GM19397 (cell line): ENCODE measurements at regions not wholly inside any gene's neighbourhood (a gene's known extent, or its start where the extent isn't known, plus 50 kb on each side); places are given as distances from the start of the nearest gene placed in this dataset.

Source experiments
- ATAC-seq: cut with Tn5 transposase; IDR thresholded peaks from one replicate; pipeline ENCODE4 v1.9.1; 2021; ENCODE audit warnings: mild to moderate bottlenecking, moderate library complexity; ENCODE audit not compliant: unreplicated experiment

DNA sequence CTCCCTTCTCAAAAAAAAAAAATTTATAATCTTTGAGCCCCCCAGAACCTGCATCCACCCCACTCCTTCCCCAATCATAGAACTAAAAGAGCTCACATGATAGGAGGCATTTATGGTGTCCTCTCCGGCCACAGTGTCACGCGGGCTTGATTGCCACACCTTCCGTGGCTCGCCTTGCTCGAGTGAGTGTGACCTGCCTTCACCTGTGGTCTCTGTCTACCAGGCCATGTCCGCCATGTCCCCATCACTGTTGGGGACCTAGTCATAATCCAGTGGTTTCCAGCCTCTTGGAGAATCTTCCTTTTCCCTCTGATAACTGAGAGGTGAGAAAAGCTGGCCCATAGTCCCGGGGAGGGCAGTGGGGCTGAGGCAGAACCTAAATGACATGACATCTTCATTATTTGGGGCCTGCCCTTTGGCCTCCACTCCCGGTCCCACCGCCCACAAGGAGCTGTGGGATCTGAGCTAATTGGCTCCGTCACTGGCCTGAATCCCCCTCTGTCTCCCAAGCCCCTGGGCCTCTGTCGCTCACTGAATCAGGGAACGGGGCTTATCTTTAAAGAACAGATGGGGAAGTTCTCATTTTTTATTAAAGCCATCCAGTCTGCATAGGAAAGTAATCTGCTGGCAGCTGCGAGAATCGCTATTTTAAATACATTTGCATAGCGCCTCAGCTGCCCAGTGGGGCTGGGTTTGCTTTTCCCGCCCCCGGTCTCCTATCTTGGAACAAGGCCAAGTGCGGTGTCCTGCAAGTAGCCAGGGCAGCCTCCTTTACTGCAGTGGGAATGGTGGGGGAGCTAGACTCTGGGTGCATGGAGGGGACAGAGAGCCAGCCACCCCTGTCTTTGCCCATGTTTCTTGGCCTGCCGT, 197.6 kb upstream of the PMEPA1 start:
- no peak for ATAC-seq

DNA sequence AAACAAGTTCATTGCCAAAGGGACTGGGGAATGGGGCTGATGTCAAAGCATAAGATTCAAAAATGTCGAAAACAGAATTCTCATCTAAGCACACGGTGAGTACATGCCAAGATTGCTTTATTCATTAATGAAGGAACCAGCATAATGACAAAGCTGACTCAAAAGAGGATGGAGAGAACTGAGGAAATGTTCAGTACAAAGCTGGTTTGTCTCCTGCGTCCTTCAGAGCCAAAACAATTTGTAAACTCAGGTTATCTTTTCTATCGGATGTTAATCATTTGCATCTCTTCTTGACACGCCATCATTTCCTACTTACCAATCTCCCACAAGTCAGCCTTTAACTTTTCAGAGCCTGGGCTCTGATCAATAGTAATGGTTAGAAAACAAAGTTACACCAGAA, 195.6 kb upstream of the PMEPA1 start:
- ATAC-seq, result no peak

DNA sequence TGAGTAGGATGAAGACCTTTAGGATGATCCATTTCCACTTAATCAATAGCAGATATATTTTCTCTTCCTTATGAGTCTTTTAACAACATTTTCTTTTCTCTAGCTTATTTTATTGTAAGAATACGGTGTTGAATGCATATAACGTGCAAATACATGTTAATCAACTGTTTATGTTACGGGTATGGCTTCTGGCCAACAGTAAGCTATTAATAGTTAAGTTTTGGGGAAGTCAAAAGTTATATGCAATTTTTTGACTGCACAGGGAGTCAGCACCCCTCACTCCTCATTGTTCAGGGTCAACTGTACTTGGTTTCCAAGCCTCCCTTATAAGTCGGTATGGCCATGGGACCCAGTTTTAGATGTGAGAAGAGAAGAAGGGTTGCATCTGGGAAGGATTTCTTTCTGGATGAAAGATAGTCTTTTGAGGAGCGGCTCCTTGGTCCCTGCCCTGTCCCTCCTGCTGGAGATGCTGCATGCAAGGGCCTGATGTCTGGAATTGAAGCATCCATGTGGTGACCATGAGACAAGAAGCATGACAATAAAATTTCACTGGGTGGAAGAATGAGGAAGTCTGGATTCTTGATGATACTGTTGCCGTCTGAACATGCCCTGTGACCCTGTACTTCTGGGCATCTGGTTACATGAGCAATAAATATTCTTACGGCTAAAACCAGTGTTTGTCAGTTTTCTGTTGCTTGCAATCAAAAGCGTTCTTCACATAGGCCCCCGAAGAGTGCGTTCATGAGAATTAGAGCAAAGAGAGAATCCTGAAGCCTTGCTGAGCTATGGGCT, 194.7 kb upstream of the PMEPA1 start:
- no peak for ATAC-seq

DNA sequence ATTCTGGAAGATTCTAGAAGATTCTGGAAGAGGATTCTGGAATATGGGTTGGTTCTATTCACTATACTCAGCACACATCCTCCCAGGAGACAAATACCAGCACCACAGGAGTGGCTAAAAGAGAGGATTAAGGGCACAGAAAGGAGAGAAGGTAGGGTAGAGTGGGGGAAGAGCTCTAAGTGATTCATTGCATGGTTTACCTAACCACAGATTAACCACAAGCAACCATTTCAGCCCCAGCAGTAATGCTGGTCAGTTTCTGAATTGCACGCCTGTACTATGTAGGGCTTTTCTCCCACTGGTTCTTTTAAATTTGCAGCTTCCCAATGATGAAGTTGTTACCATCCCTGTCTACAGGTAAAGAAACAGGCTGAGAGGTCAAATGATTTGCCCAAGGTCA, 192.7 kb upstream of the PMEPA1 start:
- ATAC-seq, result peak; percentile 83

DNA sequence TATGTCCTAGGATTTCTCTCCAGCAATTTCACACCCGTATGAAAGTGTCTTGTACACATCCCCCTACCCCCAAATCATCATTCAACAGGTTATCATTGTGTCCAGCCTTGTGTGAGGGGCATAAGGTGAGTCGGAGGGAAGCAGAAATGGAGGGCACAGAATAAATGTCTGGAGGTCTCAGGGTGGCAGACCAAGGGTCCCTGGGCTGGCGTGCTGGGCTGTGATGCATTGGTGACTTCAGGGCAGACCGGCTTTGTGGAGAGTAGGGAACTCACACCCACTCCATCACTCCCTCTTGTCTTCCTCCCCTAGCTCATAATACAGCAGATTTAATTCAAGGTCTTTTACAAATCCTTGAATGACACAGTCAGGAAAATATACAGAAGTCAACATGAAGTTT, 191.7 kb upstream of the PMEPA1 start:
- ATAC-seq, result no peak

DNA sequence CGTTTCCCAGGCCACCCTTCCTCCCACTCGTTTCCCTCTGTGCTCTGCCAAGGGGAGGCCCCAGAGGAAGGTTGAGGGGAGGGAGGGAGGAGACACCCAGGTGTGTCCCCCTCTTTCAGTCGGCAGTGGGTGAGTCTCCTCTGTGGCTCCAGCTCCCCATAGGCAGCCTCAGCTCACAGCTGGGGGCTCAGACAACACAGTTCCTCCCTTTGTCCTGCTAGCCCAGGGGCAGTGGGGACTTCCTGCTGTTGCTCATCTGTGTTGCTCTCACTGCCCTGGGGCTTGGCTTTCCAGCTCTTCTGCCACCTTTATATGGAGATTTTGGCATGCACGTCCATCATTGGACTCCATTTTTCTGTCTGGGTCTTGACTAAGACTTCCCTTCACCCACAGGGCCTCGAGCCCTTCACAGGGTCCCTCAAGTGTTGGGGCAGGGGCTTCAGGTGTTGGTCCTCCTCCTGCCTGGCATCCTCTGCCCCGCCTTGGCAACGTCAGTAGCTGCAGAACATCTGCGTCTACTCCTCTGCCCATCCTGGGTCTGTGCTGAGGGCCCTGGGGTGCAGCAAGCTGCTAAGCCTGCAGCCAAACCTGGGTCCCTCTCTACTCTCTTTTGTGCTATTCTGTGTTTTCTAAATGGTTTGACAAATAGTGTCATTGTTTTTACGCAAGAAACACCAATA, 190.6 kb upstream of the PMEPA1 start:
- no peak for ATAC-seq

DNA sequence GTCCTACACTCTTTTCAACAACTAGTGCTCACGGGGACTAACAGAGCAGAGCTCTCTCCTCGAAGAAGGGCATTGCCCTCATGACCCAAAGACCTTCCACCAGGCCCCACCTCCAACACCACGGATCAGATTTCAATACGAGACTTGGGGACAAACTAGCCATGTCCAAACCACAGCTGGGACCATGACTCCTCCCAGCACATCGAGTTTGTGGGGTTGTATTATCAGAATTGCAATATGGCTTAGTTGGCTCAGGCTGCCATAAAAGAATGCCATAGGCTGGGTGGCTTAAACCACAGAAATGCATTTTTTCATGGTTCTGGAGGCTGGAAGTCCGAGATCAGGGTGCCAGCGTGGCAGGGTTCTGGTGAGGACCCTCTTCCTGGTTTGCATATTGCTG, 189.7 kb upstream of the PMEPA1 start:
- no peak for ATAC-seq

DNA sequence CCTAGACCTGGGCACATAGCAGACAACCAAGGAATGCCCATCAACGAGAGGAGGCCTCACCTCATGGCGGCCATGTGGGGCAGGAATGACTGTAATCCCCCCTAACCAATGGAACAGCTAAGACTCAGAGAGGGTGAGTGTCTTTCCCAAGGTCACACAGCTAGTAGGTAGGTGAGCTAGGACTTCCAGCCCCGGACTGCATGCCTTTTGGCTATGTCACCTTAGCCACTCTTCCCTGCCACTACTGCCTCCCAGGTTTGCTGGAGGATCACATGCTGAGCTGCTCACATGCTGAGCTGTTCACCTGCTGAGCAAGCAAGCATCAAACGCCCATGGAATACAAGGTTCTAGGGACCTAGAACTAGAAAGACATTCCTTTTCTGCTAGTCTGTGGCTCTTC, 188.5 kb upstream of the PMEPA1 start:
- ATAC-seq, result no peak

DNA sequence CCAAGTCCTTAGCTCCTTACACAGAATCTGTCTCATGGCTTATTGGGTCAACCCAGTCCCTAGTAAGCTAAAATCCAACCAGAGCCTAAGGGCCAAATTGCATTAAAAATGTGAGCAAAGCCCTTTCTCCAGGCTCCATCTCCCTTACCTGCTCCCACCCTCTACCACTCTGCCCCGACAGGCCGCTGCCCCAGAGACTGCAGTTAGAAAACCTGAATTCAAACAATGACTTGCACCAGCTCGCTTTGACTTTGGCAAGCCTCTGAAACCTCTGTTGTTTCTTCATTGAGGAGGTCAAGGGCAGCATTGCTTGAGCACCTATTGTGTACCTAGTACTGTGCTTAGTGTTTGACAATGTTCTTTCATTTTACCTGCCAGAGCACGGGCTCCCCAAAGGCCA, 188.1 kb upstream of the PMEPA1 start:
- no peak for ATAC-seq

DNA sequence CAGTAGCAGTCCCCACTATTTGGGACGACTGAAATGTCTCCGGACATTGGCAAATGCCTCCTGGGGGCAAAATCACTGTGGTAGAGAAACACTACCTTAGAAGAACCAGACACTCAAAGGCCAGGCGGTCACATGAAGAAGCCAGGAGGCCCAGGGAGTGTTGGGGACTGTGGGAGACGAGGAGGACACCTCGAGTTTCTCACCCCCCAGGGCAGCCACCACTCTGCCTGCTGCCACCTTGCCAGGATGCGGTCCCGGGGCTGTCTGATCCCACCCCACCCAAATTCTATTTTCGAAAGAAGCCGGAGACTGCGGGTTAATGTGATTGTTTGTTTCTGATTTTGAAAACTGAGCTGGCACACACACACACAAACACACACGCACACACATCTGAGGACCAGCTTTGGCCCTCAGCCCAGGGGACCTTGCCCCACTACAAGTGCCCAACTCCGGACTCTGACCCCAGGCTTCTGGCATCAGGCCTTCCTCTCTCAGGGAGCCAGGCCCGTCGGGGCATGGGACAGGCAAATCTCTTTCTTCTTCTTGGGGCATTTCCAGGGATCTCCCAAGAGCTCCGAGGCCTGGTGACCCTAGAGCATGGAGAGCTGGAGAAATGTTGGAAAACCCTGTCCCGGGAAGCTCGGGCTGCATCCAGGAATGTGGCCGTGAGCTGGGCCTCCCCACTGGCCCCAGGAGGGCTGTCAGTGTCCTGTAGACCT, 187.5 kb upstream of the PMEPA1 start:
- no peak for ATAC-seq

DNA sequence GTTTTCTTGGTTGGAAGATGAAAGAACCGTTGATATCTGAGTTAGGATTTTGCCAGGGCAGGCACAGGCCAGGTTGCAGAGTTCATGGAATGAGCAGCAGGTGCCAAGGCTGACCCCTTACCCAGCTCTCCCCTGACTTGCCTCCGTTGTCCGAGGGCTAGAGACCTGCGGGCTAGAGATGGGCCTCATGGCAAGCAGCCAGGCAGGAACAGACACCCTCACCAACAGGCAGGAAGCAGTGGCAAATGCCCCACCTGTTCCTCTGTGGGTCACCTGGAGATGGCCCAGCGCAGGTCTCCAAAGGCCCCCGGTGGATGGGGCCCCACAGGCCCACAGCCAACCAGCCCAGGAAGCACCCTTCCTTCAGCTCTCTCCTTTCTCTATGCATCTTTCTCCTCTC, 186.7 kb upstream of the PMEPA1 start:
- no peak for ATAC-seq

DNA sequence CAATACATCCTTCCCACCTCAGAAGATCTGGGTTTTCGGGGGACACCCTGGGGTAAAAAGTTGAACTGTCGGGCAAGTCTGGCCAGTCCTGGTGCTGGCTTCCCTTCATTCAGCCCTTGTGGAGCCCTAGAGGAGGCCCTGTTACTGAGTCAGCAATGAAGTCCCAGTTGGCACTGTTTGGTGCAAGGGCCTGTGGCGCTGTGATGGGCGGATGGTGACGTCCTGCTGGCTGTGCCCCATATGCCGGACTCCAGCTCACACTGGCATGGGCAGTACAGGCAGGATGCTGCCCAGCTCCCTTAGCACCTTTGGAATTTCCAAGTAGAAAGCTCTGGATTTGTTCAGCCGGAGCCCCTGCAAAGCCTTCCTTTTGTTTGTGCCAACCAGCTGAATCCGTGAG, 186.2 kb upstream of the PMEPA1 start:
- ATAC-seq, result no peak

DNA sequence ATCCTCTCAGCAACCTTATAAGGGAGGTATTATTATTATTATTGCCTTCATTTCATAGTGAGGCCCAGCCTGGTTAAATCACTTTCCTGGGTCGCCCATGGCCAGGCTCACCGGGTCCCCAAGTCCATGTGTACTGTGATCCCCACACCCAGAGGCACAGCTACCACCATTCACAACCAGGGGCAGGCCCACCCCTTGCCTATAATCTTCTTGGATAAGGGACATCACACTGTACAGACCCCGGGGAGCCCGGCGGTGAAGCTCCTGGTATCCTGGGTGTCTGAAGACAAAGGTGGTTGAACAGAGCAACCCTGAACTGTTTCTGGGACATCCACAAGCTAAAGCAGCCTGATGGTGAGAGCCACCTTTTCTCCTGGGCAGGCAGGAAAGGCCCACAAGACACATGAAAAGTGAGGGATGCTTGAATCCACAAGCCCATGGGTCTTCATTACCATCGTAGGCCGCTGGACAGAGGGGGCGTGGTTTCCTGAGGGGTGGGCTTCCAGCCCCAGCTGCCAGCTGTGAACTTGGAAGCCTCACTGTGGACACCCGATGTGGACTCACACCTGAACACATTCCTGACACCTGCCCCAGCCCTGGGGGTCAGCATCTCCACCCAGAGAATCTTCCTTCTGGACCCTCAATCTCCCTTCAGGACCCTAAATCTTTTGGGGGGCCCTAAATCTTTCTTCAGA, 185.5 kb upstream of the PMEPA1 start:
- ATAC-seq, result no peak

DNA sequence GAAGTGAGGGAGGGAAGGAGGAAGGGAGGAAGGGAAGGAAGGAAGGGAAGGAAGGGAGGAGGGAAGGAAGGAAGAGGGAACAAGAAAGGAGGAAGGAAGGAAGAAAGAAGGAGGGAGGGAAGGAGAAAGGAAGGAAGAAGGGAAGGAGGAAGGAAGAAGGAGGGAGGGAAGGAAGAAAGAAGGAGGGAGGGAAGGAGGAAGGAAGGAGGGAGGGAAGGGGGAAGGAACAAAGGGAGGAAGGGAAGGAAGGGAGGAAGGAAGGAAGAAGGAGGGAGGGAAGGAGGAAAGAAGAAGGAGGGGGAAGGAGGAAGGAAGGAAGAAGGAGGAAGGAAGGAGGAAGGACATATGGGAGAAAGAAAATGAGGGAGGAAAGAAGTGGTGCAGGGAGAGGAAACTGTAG, 184.7 kb upstream of the PMEPA1 start:
- ATAC-seq, result no peak

DNA sequence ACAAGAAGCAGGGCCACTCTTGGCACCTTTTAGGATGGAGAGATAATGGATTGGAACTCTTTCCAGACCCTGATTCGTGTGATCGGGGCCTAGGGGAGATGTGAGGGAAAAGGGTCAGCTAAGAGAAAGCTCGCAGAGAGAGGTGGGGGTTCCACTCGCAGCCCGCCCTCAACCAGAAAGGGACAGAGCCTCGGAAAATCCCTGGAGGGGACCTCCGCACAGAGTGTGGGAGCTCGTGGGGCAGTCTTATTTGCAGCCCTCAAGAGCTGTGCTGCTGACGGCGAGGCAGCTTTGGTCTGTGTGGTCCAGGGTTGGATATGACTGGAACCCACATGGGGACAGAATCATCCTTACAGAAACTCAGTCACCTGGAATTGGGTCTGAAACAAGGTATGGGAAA, 184.3 kb upstream of the PMEPA1 start:
- no peak for ATAC-seq

DNA sequence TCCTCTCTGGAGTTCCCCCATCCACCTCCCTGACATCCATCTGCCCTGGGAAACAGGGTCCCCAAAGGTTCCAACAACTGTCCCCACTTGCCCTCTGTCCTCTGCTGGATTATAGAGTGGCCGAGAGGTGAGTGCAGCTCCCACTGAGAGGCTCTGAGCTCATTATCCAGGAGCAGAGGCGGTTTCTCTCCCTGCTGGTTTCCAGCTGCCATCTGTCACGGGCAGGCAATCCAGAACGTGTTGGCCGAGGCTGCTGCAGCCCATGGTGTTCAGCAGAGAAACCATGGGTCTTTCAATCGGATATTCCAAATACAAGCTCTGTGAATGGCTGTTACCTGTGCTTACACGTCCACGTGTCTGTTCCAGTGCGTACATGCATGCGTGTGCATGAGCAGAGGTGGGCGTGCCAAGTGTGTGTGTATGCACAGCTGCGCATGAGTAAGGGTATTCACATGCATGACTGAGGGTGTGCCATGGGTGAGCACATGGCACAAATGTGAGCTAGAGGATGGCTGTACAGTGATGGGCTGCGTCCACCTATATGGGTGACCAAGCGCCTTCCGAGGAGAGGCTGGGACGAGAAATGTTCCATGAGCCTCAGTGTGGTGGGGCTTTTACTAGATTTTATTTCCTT, 183.7 kb upstream of the PMEPA1 start:
- ATAC-seq, result no peak

DNA sequence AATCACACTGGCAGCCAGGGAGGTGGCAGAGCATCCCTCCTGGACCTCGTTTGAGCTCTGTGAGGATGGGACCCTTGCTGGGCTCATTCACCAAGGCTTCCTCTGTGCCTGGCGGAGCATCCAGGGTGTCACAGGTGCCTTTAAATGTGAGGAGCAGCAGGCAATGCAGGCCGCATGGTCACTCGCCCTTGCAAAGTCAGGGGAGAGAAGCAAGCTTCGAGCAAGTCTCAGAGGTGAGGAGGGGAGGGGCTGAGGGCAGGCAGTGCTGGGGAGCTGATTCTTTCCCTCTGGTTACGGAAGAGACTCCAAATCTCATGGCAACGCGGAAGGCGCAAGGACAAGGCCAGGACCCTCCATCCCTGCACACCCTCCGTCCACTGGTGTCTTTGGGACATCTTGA, 182.7 kb upstream of the PMEPA1 start:
- no peak for ATAC-seq

DNA sequence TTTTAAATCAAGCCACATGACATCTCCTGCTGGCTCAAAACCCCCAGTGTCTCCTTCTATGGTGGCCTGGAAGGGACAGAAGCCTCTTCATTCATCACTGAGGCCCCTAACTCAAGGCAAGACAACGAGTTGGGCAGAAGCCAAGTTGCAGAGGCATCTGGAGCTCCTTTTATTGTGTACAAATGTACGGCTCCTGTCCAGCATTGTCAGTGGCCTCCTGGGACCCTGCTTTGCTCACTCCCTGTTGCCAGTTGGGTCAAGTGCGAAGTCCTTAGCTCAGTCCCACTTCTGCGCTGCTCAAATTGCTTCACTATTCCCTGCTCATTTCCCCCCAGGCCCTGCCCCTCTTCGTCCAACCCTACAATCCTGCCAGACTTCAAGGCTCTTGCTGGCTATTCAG, 181.2 kb upstream of the PMEPA1 start:
- no peak for ATAC-seq

DNA sequence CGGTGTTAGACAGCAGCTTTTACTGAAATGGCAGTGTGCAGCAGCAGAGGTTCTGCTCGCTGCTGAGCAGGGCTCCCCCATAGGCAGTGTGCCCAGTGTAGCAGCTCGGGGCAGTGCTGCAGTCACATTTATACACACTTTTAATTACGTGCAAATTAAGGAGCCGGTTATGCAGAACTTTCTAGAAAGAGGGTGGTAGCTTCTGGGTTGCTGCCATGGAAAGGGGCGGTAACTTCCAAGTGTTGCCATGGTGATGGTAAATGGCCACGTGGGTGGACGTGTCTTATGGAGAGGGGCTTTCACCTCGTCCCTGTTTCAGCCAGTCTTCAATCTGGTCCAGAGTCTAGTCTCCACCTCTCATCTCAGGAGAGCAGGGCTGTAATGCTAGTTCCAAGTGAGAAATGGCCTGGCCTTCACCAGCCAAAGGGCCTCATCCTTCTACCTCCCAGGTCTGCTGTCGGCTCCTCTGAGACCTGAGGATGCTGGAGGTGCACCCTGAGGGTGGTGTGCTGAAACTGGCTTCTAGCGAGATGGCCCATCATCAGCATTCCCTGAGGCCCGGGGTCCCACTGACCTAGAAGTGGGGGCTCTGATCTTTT, 180.5 kb upstream of the PMEPA1 start:
- ATAC-seq, result no peak

DNA sequence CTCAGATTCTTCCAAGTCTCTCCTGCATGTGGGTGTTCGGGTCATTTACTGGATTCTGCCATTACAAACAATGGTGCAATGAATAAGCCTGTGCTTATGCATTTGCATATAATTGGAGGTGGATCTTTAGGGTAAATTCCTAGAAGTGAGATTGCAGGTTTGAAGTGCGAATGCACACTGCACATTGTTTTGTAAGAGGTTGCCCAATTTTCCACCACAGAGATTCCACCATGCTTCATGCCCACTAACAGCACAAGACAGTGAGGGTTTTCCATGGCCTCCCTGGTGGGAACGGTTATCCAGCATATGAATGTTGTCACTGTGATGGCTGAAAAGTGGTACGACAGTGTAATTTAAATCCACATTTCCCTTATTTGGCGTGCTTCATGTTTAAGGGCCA, 178.8 kb upstream of the PMEPA1 start:
- ATAC-seq, result no peak
